C4-2B (cell line): ENCODE measurements at regions not wholly inside any gene's neighbourhood (a gene's known extent, or its start where the extent isn't known, plus 50 kb on each side); places are given as distances from the start of the nearest gene placed in this dataset.

ENCODE experiments used
- ZFX ChIP-seq: fragments of 450-650 bp; IDR thresholded peaks from 2 replicates; pipeline ENCODE4 v1.6.1; 2017
- TF ChIP-seq, protein P1 (sequence below): fragments of 450-650 bp; conservative IDR thresholded peaks from 2 replicates; pipeline ENCODE4 v1.5.1; 2017; ENCODE audit warnings: mild to moderate bottlenecking

DNA sequence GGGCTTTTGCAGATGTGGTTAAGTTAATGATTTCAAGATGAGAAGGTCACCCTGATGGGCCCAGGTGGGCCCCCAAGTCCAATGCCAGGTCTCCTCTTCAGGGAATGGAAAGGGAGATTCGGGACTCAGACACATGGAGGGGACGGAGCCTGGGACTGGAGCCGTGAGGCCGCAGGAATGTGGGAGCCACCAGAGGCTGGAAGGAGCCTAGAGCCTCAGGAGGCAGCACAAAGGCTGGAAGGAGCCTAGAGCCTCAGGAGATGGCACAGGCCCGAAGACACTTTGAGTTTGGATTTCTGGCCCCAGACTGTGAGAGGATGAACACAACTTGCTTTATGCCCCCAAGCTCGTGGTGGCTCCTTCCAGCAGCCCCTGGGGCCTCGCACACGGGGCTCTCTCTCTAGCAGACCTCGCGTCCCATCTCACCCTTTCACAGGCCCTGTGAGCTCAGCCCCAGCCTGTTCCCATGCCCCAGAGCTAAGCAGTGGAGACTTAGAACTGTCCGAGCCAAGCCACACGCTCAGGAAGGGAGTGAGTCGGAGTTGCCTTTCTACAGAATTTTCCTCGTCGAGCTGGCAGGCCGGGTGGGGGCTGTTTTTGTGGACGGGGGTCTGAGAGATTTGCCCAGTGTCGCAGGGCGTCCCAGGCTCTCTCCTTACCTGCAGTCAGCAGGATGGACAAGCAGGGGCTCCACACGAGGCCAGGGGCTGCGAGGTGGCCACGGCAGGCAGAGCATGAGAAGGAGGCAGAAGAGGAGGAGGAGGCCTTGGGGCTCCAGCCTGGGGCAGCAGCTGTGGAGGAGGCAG lies 937.6 kb downstream of the BRD1 start:
- TF ChIP-seq, protein P1, sequence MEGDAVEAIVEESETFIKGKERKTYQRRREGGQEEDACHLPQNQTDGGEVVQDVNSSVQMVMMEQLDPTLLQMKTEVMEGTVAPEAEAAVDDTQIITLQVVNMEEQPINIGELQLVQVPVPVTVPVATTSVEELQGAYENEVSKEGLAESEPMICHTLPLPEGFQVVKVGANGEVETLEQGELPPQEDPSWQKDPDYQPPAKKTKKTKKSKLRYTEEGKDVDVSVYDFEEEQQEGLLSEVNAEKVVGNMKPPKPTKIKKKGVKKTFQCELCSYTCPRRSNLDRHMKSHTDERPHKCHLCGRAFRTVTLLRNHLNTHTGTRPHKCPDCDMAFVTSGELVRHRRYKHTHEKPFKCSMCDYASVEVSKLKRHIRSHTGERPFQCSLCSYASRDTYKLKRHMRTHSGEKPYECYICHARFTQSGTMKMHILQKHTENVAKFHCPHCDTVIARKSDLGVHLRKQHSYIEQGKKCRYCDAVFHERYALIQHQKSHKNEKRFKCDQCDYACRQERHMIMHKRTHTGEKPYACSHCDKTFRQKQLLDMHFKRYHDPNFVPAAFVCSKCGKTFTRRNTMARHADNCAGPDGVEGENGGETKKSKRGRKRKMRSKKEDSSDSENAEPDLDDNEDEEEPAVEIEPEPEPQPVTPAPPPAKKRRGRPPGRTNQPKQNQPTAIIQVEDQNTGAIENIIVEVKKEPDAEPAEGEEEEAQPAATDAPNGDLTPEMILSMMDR = no peak
- no peak for TF ChIP-seq ZFX
